Stimulated activated CD4-positive, alpha-beta T cell treated with anti-CD3 and anti-CD28 coated beads, Interleukin-2, amount 100 ng/mL, for 48 hours (primary cell): ENCODE measurements at regions not wholly inside any gene's neighbourhood (a gene's known extent, or its start where the extent isn't known, plus 50 kb on each side); places are given as distances from the start of the nearest gene placed in this dataset.
"Not testable (repeated sequence)": the region's sequence is repeated elsewhere in the genome, so short reads cannot be mapped to it uniquely, and the experiment has no call there.

Experiments
- DNase-seq, 2 donors: peaks; one replicate each; pipeline ENCODE4 v3.0.0-alpha.2; 2020

DNA sequence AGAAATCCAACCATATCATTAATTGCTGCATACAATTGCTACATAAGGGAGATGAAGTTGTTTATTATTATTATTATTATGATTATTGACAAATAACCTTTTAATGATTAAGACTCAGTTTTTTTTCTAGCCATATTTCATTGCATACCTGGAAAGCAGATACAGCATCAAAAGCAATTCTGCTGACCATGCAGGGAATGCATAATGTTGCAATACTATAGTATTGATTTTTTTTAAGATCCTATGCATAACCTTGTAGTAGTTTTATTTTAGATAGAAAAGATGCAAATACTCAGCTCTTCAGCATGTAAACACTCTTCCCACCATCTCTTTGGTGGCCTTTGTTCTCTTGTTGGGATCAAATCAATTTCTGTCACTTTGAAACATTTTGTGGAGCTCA lies 300.9 kb upstream of the MAP3K7 start:
- DNase-seq = no peak

DNA sequence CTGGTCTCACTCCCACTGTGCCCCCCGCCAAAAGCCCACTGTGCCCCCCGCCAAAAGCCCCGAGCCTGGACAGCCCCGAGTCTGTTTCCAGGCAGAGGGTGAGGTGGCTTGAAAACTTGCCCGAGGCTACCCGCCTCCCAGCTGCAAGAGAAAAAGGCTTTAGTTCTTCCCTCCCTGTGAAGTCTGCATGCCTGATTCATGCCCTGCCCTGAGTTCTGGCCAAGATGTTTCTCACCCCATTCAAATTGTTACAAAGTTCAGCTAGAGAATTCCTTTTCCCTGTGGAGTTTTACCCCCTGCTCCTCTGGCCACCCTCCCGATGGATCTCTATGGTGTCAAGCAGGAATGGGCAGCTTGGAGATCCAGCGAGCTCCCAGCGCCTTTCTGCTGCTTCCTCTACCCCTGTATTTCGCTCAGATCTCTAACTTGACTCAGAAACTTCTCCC lies 298.8 kb upstream of the MAP3K7 start:
- DNase-seq = no peak

DNA sequence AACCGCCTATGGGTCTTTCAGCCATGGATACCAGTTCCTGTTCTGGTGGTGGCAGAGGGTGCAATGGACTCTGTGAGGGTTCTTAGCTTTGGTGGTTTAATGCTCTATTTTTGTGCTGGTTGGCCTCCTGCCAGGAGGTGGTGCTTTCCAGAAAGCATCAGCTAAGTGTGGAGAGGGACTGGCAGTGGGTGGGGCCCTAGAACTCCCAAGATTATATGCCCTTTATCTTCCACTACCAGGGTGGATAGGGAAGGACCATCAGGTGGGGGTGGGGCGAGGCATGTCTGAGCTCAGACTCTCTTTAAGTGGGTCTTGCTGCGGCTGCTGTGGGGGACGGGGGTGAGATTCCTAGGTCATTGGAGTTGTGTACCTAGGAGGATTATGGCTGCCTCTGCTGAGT lies 298.3 kb upstream of the MAP3K7 start:
- DNase-seq = not testable (repeated sequence)

DNA sequence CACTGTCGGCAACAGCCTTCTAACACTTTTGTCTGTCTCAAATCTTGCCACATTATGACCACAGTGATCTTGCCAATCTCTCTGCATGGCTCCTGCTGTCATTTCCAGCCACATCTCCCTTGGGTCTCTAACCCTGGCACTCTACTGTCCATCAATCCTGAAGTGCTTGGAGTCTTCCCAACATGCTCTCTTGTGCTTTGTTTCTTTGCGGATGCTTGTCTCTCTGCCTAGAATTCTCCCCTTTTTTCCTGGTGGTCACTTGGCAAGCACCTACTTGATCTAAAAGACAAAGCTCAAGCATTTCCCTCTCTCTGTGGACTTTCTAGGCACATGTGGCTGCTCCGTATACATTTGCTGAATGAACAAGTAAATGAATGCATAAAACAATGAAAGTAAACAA lies 290.7 kb upstream of the MAP3K7 start:
- no peak for DNase-seq

DNA sequence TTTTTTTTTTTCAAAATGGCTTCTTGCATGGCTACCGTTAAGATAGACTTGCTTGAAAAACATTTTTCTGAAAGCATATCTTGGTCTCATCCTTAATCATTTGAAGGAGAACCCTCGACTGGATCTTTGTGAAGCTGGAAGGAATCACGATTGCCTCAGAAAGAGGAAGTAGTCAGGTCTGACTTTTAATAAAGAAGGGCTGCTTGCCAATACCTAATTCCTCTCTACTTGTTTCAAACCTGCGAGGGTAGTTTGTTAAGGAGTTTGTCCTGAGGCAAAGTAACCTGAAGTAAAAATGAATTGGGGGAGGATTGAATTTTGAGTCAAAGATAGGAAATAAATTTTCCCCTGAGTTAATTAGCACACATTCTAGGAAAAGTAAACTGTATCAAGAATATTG lies 288.1 kb upstream of the MAP3K7 start:
- DNase-seq = no peak

DNA sequence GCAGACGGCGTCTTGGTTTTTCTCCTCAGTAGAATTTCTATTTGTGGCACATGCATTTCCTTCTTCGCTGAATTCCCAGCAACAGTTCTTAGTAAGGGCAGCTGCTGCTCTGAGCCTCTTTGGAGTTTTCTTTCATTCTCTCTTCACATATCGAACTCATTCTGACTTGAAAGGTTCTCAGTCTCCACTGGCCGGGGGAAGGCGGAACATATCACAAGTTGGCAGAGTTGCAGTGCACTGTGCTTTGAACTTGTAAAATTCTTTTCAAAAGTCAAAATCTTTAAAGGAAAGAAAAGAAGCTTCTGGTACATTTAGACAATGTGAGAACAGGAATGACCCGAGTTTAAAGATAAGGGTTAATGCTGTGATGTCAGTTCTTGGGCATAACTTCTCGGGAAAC lies 286.1 kb upstream of the MAP3K7 start:
- DNase-seq = no peak

DNA sequence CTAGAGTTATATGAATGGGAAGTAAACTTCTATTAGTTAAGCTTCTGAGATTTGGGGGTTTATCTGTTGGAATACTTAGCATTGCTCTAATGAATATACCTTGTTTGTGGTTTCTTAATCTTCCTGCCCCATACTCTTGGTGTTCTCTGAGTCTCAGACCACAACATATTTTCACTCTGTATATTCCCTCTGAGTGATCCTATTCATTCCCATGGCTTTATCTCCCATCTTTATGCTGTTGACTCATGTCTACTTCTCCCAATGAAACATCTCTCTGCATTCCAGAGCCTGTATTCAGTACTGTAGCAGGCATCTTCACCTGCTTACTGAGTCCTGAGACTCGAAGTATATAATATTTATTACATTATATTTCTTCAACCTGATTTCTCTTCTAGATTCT lies 283.7 kb upstream of the MAP3K7 start:
- no peak for DNase-seq

DNA sequence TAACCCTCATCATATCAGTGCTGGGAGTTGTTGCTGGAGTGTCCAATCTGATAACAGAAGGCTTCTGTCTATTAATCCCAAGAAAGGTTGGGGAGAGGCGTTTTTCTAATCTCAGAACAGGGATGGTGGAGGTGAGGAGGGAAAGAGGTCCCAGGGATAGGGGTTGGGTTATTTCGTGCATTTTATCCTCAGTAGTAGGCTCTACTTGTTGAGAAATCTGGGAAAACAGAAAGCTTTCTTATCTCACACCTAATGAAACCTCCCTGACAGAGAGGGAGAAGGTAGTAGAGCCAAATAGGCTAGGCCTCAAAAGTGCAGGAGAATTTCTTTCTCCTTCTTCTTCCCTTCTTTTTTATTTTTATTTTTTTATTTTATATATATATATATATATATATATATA lies 281.8 kb upstream of the MAP3K7 start:
- DNase-seq = no peak

DNA sequence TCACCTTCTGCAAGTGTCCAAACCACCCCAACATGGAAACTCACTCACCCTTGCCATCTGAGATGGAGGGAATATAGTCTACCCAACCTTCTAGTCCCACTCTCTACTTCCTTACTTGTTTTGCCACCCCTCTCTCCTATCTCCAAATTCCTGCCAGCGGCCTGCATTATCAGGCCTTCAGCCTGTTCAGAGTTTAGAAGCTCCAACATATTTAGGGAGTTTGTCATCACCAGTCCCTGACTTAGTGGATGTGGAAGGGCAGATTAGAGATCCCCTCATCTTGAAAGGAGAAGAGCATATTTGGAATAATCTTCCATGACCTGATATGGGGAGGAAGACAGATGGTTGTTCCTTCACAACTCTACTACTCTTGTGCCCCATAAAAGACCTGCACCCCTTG lies 281.4 kb upstream of the MAP3K7 start:
- no peak for DNase-seq

DNA sequence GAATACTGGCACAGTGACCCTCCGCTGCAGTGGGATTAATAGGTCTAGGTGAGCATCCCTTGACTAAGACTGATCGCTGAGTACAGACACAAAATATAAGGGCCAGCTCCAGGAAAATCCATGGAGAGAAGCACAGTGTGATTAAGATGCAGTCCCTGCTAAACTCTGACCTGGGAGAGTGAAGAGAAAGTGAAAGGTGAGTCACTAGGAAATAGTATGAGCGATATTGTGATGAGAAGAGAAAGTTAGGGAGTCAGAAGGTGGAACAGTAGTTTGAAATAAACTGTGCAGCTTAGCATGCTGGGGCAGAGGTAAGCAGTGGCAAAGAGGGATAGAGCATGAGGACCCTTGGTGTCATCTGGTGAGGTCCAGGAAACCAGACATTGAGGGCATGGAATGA lies 278.6 kb upstream of the MAP3K7 start:
- no peak for DNase-seq

DNA sequence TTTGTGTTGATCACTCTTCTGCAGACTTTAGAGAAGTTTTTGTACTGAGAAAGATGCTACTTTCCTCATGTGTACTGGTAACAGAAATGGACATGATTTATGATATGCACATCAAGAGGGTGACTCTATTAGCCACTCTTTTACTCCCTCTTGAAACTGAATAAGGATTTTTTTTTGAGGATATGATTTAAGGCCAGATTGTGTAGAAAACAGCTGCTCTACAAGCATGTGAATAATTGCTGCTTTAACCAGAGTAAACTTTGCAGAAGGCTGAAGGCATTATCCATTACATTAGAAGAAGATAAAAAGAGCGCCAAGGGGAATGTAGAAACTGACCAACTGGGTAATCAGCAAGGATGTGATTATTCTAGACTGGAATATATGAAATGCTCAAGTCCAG lies 276.2 kb upstream of the MAP3K7 start:
- no peak for DNase-seq

DNA sequence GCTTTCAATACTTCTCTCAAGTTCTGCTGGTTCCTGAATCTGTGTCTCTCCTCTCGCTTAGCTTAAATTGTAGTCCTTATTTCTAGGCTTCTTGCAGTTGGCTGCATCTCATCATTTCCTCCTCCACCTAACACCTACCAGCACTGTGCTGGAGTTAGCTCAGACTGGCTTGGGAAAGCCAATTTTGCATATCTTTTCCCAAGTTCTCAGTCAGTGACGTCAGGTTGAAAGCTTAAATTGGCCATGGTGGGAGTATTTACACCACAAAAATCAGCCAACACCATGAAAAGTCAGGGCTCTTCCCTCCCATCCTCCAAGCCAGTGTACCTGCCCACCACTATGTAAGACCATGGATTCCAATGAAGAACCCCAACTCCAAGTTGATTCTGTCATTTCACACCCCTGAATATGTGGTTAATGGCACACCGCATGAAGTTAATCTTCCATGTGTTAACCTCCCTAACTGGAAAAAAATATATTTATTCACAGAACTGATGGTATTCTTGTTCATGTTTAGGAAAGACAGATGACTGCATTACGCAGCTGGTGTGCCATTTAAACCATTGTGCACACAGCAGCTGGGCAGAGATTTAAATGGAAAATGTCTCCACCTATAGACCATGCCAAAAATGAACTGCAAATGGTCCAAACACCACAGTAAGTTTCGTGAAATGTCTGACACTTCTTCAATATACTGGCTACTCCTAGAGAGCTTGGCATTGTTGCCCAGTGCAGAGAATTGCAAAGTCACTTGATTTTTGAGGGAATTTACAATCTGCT lies 274.1 kb upstream of the MAP3K7 start:
- no peak for DNase-seq

DNA sequence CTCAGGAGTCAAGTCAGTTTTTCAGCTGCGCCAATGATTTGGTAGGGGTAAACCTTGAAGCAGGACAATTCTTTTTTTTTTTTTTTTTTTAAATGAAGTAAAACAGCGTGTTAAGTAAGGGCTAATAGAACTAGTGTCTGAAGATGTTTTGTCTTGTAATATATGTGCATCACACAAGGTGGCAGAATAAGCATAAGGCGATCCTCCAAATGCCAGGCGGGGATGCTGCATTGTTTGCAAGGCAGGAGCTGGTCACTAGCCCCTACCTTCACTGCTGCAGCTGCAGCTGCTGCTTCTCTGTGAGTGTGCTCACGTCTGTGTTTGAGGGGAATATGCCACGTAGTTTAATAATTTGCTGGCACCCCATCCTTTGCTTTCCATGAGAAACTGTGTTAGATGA lies 272.7 kb upstream of the MAP3K7 start:
- DNase-seq = no peak

DNA sequence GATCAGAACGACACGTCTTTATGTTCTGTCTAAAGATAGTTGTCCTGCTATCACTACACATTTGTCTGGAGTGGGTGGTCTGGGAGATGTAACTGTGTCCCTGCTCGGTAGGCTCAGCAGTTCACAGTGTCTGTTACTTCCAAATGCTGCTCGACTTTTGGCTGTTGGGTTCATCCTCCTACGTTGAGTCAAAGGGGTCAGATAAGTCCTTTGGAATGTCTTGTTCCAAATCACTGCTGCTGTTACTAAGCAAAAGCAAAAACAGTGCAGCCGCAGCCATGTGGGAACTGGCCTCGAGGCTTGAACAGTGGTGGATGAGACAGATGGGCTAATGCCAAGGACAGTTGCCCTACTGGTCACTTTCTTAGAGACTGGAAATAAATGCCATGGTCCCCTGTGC lies 272.2 kb upstream of the MAP3K7 start:
- DNase-seq = no peak

DNA sequence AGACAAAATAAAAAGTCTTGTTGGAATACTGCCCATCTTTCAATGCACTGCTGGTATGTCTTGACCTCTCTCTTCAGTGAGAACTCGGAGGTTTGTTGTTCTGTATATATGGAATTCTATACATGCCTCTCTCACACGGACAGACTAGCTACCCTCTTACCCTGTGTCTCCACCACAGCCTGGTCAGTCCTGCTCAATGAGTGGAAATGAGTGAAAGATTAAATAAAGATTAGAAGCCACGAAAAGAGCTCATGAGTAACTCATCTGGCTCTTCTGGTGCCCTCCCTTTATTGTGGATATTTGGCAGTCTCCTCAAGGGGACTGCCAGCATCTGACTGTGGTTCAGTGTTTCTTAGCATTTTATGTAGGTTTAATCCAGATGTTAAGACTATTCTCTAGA lies 262.8 kb upstream of the MAP3K7 start:
- no peak for DNase-seq

DNA sequence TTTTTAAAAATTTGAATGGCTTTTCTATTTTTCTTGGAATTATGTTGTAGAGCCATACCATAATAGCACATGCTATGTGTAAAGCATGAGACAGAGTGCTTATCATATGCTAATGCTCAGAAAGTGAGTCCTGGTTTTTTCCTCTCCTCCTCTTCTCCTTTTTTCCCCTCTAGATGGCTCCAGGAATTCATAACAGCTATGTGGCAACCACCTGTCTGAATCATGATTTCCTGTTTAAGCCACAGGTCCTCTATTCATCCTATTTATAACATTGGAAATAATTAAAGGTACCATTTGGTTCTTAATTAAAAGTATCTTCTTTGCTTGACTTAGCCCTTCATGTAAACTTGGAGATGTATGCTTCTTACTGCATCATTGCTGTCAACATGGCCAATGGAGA lies 260.0 kb upstream of the MAP3K7 start:
- no peak for DNase-seq

DNA sequence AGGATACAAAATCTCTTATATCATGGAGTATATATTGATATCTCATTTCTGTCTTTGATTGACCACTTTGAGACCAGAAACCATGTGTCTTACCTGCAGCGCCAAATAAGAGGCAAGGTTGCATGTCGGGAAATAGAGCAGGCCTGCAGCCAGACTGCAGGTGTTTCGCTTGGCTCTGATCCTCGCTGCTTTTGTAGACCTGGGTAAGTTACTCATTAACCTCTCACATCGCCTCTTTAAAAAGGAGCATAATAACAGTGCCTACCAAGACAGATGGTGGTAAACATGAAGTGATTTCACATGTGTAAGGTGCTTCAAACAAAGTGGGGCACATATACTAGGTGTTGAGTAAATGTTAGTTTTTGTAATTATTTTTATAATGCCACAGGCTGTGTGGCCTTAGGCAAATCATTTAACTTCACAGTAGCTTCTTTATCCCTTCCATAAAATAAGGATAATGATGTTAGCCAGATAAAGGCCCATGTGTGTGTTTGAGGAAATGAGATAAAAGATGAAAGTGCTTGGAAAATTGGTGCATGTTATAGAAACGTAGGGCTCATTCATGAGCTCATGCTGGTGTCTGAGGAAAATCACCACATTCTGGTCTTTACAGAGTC lies 248.8 kb upstream of the MAP3K7 start:
- DNase-seq = no peak

DNA sequence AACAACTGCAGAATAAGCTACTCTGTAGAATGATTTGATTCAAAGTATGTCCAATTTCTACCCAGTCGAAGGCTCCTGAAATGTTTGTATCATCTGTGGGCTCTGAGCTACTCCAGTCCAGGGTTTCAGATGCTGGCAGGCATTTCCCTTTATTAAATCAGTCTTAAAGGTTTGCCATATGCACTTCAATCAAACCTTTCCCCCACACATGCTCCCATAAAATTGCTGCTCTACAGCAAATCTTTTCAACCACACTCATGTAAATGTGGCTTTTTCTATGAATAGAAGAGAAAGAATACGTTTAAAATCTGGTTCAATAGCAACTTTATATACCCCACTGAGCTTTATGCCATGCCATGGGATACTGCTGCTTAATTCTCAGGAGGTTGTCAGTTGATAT lies 242.4 kb upstream of the MAP3K7 start:
- DNase-seq = no peak

DNA sequence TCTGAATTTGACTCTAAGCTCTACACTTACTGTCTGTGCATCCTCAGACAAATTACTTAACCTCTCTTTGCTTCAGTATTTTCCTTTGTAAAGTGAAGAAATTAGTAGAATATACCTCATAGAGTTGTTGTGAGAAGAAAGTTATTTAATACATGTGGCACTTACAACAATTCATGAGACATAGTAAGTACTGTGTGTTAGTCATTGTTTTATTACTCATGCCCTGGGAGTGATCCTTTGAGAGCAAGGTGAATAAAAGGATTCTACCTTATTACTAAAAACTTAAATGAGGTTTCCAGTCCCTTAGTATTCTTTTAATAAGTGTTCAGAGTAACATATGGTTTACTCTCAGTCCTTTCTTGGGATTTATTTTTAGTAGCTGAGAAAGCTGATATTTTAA lies 233.6 kb upstream of the MAP3K7 start:
- no peak for DNase-seq

DNA sequence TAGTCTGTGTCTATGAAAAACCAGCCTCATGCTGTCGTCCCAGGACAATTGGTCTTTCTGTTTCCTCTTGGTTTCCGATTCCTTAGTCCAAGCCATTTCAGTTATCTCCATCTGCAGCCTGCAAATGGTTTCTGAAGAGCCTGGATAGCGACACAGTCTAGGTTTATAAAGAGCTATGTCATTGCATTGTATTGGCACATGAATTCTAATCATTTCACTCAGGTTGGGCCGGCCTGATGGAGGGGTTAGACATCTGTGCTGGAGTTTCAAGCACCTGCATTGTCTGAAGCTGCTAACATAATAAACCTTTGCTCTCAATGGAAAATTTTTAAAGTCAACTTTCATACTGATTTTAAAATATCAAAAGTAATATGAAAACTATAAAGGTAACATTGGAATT lies 232.6 kb upstream of the MAP3K7 start:
- DNase-seq = no peak

DNA sequence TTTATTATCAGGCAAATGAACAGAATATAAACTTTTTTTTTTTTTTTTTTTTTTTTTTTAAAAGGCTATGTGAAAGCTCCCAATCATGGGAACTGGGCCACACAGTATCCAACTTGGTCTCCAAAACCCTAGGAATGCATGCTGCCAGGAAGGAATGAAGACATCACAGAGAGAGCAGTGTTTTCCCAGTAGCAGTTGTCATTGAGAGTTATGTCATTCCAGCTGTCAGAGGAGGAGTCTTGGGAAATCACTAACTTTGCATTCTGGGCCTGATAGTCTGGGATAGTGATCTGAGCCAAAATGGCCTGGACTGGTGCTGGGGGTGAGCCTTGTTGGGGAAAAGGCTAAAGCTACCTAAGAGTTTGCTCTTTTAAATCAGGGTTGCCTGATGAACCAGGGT lies 231.3 kb upstream of the MAP3K7 start:
- no peak for DNase-seq

DNA sequence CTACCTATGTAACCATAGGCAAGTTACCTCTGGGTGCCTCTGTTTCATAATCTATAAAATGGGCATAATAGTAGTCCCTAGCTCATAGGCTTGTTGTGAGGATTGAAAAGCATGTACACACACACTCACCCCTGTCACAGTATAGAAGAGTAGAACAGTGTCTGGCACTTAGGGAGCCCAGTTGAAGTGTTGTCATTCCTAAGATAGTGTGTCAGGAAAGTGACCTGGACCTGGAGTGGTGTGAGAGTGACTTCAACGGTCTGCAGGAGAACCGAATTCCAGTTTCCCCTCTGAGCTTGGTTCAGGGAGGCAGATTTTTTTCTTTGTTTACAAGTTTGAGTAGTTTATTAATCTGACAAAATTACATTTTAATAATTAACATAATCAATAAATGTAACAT lies 229.9 kb upstream of the MAP3K7 start:
- DNase-seq = no peak

DNA sequence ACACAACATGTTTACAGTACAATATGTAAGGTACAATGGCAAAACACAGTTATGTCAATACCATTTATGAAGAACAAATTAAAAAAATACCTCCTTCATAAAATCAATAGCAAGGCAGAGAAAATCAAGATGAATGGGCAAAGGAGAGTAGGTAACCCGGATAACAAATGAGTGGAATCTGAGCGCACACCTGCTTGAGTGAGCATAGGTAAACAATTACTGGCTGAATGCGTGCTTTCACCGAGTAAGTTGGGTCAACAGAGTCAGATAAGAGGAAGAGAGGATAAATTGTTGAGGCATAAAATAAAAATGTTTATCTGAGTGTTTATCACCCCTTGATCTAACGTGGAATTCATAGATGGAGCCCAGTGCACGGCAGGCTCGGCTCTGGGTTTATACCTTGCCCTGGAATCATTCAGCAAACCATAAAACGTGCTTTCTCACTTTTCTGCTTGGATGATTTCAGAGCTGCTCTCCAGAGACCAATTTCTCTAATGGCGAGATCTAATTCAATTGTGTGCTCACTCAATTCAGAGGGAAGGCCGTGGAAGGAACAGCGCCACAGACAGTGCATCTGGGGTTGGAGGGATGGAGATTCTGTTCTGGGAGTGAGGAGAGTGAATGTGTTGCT lies 224.8 kb upstream of the MAP3K7 start:
- no peak for DNase-seq

DNA sequence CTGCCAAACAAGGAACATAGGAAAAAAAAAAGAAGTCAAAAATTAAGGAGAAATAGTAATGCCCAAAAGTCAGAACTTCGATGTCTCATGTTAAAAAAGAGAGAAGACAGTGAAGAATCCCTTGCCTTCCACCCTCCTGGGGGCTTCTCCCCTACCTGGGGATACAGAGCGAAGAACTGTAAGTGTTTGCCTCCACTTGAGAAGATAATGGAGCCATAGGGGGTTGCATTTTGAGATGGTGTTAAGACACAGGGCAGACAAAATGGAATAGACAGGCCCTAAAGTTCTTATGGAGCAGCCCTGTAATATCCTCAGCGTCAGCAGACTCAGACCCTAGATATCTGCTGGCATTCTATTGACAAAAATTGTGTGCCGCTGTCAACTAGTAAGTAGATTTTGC lies 222.2 kb upstream of the MAP3K7 start:
- no peak for DNase-seq
